Stomach smooth muscle (tissue), 2 donors: ENCODE measurements at regions not wholly inside any gene's neighbourhood (a gene's known extent, or its start where the extent isn't known, plus 50 kb on each side); places are given as distances from the start of the nearest gene placed in this dataset.

Source experiments
- H3K27ac ChIP-seq: one replicate; pipeline ENCODE4 v1.7.0; 2013; ENCODE audit warnings: mild to moderate bottlenecking, low read length, inconsistent platforms
- H3K27me3 ChIP-seq, 2 donors: one replicate each; pipeline ENCODE4 v1.7.0; 2013; ENCODE audit warnings: low read length in 2 of 2; ENCODE audit not compliant: insufficient read depth in 2 of 2, control insufficient read depth in 1 of 2
- H3K36me3 ChIP-seq, 2 donors: one replicate each; pipeline ENCODE4 v1.7.0; 2013; ENCODE audit warnings: low read length in 2 of 2; ENCODE audit not compliant: control insufficient read depth in 2 of 2, insufficient read depth in 2 of 2
- H3K4me1 ChIP-seq: one replicate; pipeline ENCODE4 v1.7.0; 2013; ENCODE audit warnings: low read length; ENCODE audit not compliant: control insufficient read depth, insufficient read depth
- H3K4me3 ChIP-seq, 2 donors: one replicate each; pipeline ENCODE4 v1.7.0; 2013; ENCODE audit warnings: low read length in 2 of 2
- H3K9ac ChIP-seq, 2 donors: one replicate each; pipeline ENCODE4 v1.7.0; 2013; ENCODE audit warnings: low read length in 2 of 2, mild to moderate bottlenecking in 1 of 2
- H3K9me3 ChIP-seq, 2 donors: one replicate each; pipeline ENCODE4 v1.7.0; 2013; ENCODE audit warnings: low read length in 2 of 2; ENCODE audit not compliant: control insufficient read depth in 2 of 2
- donor health status: healthy.
- donor health status: Pancreatic carcinoma.

DNA sequence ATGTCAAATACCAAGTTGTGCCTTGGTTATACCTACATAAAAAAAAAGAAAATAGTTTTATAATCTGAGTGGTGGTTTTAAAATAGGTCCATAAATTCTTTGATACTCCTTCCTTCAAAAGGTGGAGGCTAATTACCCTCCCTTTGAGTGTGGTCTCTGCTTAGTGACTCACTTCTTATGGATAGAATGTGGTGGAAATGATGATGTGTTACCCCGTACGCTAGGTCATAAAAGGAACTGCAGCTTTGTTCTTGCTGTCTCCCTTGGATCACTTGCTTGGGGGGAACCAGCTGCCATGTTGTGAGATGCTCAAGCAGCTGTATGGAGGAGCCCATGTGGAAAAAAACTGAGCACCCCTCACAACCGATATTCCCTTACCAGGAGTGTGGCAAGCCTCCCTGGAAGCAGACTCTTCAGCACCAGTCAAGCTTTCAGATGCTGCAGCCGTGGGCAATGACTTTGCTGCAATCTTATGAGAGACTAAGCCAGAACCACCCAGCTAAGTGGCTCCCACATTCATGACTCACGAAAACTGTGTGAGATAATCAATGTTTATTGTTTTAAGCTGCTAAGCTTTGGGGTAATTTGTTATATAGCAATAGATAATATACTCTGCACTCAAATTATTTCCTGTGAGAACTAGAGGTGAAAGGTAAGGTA, 195.0 kb upstream of the GATB start:
- H3K9me3 ChIP-seq, result no peaks in the 10 kb centered on the region
- no peak overlapping the region for H3K4me3 ChIP-seq
- H3K27me3 ChIP-seq, result no peaks in the 10 kb centered on the region
- H3K4me1 ChIP-seq, result no peaks in the 10 kb centered on the region
- no peak overlapping the region for H3K27ac ChIP-seq
- no peaks in the 10 kb centered on the region for H3K36me3 ChIP-seq
- H3K9ac ChIP-seq, result no peak overlapping the region

DNA sequence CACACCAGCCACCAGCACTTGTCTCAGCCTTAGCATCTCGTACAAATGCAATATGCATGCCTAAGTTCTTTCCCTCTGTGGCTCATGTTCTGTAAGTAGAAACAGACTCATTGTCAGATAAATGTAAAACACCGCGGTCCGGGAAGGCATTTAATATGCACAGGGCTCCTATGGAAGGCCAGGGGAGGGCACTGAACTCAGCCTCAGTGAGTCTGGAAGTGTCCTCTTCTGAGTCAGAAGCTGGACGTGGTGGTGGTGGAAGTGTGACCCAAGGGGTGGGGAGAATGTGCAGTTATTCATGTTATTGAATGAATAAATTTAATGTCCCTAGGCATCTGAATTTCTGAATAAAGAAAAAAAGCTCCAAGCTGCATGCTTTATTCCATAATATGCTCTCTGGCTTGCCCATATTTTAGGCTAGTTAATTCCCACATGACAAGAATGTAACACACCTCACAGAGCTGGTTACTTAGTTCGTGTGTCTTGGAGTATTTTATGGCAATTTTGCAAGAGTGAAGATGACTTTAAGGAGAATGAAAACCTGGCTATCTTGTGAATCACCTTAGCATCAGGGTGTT, 193.1 kb upstream of the GATB start:
- Histone ChIP-seq H3K4me1 (no peaks in the 10 kb centered on the region), H3K27ac (no peak overlapping the region), H3K9ac (no peak overlapping the region), H3K4me3 (no peak overlapping the region), H3K9me3 (no peaks in the 10 kb centered on the region), H3K36me3 (no peaks in the 10 kb centered on the region), H3K27me3 (no peaks in the 10 kb centered on the region)

DNA sequence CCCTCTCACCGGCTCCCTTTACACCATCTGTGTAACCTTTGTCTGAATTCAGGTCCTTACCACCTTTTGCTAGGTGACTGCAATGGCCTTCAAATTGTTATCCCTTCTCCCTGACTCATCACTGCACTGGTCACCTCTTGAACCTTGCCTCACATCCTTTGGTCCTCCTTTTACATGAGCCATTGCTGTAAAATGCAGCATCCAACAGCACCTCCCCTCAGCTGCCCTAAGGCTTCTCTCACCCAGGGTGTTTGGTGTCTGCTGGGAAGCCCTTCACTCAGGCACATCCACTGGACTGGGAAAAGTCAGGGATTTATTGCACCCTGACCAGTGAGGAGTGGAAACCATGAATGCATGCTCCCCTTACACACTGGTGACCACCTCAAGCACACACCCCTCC, 192.5 kb upstream of the GATB start:
- H3K4me3 ChIP-seq, result no peak overlapping the region
- H3K27ac ChIP-seq, result no peak overlapping the region
- H3K9me3 ChIP-seq, result no peaks in the 10 kb centered on the region
- H3K9ac ChIP-seq, result no peak overlapping the region
- H3K4me1 ChIP-seq, result no peaks in the 10 kb centered on the region
- H3K36me3 ChIP-seq, result no peaks in the 10 kb centered on the region
- H3K27me3 ChIP-seq, result no peaks in the 10 kb centered on the region

DNA sequence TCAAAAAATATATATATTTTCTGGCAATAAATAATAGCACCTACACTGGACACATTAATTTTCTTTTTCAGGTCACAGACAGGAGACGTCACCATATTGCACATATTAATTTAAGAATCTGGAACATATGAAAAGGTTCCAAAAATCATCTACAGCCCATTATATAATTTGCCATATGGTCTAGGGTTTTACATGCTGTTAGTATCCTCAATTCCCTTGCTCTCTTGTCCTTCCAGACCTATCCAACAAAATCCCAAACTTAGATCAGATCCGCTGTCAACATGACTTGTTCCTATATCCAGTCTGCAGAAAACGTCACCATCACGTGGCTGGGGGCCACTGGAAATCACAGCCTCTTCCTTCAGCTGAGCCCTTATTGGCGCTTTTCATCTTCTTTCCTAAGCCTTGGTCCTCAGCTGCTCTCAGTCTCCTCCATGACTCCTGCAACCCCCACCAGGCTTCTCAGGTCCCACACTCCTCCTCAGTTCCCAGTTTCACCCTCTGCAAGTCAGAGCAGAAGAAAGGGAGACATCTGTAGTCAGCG, 192.0 kb upstream of the GATB start:
- H3K27ac ChIP-seq, result no peak overlapping the region
- no peak overlapping the region for H3K4me3 ChIP-seq
- H3K9me3 ChIP-seq, result no peaks in the 10 kb centered on the region
- no peaks in the 10 kb centered on the region for H3K36me3 ChIP-seq
- H3K9ac ChIP-seq, result no peak overlapping the region
- H3K4me1 ChIP-seq, result no peaks in the 10 kb centered on the region
- no peaks in the 10 kb centered on the region for H3K27me3 ChIP-seq

DNA sequence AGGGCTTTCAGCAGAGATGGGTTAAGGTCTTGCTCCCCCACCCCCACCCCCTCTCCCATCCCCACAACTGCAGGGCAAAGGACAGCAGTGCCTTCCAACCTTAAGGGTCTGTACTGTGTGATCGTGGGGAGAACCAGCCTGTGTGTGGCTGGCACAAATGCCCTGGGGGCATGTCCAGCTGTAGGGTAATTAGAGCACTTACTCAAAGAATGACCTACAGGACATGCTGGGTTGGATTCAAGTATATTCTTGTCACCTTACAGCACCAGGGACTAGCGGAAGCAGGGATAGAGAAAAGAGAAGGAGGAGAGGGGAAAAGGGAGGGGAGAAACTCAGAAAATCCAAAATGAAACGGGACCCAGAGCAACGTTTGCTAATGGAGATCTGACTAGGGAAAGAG, 191.3 kb upstream of the GATB start:
- Histone ChIP-seq H3K27ac (no peak overlapping the region), H3K9ac (no peak overlapping the region), H3K27me3 (no peaks in the 10 kb centered on the region), H3K36me3 (no peaks in the 10 kb centered on the region), H3K4me1 (no peaks in the 10 kb centered on the region), H3K9me3 (peaks cover 0 to 2% of the 10 kb centered on the region in 2 donors), H3K4me3 (no peak overlapping the region)

DNA sequence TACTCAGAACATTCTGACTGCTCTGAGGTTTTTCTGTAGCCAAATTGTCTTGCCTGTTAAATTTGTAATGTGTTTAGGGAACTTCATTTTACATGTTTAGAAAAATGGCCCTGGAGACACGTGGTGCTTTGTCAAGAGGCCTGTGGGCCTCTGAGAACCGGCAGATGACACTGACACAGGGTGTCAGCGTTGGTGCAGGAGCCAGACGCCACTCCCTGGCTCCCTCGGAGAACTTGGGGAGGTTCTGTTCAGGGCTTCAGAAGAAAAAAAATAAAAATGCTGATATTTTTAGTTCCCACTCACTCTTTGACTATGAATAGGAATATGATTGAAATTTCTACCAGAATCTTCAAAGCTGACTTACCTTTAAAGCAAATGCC, 190.9 kb upstream of the GATB start:
- Histone ChIP-seq H3K36me3 (no peaks in the 10 kb centered on the region), H3K27me3 (no peaks in the 10 kb centered on the region), H3K4me1 (no peaks in the 10 kb centered on the region), H3K9me3 (peaks cover 0 to 6% of the 10 kb centered on the region in 2 donors), H3K9ac (no peak overlapping the region), H3K4me3 (no peak overlapping the region), H3K27ac (no peak overlapping the region)

DNA sequence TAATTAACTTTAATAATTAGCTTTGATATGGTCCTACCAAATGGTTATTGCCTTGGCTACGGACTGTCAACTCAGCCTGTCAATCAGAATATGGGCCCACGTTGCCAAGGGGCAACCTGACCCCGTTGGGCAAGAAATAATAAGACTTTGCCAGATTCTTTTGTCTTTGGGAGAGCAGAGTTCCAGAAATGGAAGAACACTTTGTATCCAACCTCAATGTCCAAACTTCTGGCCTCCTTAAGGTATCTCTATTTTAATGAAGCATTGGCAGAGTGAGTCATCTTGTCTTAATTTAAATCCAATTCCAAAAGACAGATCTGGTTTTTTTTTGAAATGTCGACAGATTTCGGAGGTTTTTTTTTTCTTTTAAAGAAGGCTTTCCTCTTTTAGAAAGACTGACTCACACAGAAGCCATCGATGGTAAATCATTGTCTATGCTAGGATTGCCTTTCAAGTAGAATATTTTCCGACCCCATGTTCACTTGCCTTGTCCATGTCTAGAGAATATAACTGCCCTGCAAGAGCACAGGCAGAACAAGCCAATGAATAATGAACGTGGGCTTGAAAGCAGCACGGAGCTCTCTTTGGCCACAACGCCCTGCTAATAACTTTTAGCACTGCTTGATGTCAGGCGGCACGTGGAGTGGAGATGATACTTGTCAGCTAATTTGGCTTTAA, 190.3 kb upstream of the GATB start:
- H3K36me3 ChIP-seq, result no peaks in the 10 kb centered on the region
- no peak overlapping the region for H3K9ac ChIP-seq
- peaks cover 0 to 7% of the 10 kb centered on the region in 2 donors for H3K9me3 ChIP-seq
- no peak overlapping the region for H3K27ac ChIP-seq
- H3K4me3 ChIP-seq, result no peak overlapping the region
- no peaks in the 10 kb centered on the region for H3K4me1 ChIP-seq
- H3K27me3 ChIP-seq, result no peaks in the 10 kb centered on the region

DNA sequence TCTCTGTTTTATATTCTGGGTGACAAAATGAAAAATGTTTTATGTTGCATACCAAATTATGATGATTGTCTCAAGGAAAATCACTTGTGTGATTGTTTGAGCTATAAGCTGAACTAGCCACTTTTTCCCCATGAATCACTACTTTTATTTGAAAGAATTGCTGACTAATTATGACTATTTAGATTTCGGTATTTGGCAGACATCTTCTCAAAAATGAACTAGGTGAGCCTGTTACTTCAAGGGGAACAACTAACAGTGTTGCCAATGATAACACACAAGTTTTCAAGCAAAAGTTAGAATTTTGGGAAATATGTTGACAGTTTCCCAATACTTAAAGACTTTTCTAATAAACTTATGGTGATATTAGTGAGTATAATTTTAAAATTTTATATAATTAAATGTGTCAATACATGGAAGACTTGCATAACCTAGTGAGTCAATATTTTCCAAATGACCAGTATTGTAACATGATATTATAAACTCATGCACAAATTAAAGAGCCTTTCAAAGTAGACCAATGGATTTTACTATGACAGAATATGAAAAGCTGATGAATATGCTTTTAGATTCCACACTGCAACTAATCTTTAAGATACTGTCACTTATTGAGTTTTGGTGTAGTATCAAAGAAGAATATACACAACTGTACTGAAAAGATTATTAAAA, 187.7 kb upstream of the GATB start:
- no peak overlapping the region for H3K4me3 ChIP-seq
- no peaks in the 10 kb centered on the region for H3K4me1 ChIP-seq
- no peaks in the 10 kb centered on the region for H3K36me3 ChIP-seq
- no peak overlapping the region for H3K9ac ChIP-seq
- H3K9me3 ChIP-seq, result peaks cover 0 to 7% of the 10 kb centered on the region in 2 donors
- no peak overlapping the region for H3K27ac ChIP-seq
- H3K27me3 ChIP-seq, result no peaks in the 10 kb centered on the region

DNA sequence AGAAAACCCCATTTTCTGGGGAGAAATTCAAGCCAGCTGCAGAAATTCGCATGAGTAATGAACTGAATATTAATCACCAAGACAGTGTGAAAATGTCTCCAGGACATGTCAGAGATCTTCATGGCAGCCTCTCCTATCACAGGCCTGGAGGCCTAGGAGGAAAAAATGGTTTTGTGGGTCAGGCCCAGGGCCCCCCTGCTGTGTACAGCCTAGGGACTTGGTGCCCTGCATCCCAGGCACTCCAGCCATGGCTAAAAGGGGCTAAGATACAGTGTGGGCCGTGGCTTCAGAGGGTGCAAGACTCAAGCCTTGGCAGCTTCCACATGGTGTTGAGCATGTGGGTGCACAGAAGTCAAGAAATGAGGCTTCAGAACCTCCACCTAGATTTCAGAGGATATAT, 185.9 kb upstream of the GATB start:
- Histone ChIP-seq H3K4me1 (no peaks in the 10 kb centered on the region), H3K9ac (no peak overlapping the region), H3K9me3 (peaks cover 0 to 7% of the 10 kb centered on the region in 2 donors), H3K27me3 (no peaks in the 10 kb centered on the region), H3K36me3 (no peaks in the 10 kb centered on the region), H3K27ac (no peak overlapping the region), H3K4me3 (no peak overlapping the region)

DNA sequence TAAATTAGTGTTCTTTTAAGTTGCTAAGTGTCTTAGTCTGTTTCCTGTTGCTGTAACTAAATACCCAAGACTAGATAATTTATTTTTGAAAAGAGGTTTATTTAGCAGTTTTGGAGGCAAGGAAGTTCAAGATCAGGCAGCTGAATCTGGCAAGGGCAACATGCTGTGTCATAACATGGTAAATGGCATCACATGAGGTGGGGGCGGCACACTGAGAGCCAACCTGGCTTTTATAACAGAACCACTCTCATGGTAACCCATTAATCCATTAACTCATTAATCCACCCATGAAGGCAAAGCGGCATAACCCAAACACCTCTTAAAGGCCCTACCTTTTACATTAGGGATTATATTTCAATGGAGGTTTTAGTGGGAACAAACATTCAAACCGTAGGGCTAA, 182.2 kb upstream of the GATB start:
- Histone ChIP-seq H3K4me1 (no peaks in the 10 kb centered on the region), H3K27ac (no peak overlapping the region), H3K9me3 (peaks cover 0 to 7% of the 10 kb centered on the region in 2 donors), H3K27me3 (peaks cover 0 to under 1% of the 10 kb centered on the region in 2 donors), H3K36me3 (no peaks in the 10 kb centered on the region), H3K4me3 (no peak overlapping the region), H3K9ac (no peak overlapping the region)
